Activated T-helper 1 cell treated with anti-CD3 and anti-CD28 coated beads, Interleukin-2, amount 50 U/mL, for 16 hours (primary cell): ENCODE measurements at regions not wholly inside any gene's neighbourhood (a gene's known extent, or its start where the extent isn't known, plus 50 kb on each side); places are given as distances from the start of the nearest gene placed in this dataset.
A peak's percentile ranks its signal among the peaks of the same experiment; 100 is the strongest.

Source experiments
- DNase-seq, 2 donors: peaks; one replicate each; pipeline ENCODE4 v3.0.0-alpha.2; 2020; ENCODE audit warnings: low read depth in 1 of 2, low spot score in 1 of 2

DNA sequence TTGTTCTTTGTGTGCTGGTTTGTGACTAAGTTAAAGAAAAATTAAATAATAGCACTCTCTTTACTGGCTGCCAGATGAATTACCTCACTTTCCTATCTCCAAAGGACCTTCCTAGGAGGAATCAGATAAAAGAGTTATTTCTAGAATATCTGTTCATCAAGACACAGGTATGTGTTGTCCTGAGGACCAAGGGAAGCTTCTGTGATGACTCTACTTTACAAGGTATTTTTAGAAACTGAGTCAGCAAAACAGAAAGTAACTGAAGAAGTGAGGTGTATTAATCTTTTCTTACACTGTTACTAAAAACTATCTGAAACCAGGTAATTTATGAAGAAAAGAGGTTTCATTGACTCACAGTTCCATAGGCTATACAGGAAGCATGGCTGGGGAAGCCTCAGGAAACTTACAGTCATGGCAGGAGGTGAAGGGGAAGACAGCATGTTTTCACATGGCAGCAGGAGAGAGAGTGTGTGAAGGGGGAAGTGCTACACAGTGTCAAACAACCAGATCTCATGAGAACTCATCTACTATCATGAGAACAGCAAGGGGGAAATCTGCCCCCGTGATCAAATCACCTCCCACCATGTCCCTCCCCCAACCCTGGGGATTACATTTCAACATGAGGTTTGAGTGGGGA is 189.2 kb upstream of the DMAC1 start:
- no peak for DNase-seq

DNA sequence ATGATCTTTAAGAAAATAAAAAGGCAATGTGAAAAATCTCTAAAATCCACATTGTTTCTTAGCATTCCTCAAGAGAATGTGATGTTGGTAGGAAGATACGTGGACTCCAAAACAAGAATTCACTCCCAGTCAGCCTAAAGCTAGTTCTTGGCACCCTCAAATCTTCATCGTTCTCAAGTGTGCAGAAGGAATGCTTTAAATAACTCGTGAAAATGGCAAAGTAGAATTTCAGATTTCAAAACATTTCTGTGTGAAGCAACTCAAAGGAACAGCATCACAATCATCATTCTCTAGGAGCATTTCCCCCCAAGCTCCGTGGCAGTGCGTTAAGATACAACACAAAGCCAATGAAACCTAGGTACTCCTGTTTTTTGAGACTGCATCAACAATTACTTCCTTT is 185.1 kb upstream of the DMAC1 start:
- no peak for DNase-seq

DNA sequence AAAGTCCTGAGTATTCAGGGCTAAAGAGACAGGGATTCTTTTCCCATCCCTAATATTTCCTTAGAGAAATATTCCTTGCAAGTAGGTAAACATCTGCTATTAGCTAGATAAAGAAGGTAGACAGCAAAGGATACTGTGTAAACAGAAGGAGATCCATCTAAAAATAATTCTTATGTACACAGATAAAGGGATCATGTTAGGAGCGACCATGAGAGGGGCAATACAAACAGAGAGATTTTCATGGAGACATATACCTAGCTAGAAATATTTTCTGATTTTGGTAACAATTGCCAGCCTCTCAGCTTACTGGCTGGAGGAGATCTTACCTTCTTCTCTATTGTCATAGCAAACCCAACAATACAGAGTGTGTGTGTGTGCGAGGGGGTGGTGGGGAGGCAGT is 184.6 kb upstream of the DMAC1 start:
- no peak for DNase-seq

DNA sequence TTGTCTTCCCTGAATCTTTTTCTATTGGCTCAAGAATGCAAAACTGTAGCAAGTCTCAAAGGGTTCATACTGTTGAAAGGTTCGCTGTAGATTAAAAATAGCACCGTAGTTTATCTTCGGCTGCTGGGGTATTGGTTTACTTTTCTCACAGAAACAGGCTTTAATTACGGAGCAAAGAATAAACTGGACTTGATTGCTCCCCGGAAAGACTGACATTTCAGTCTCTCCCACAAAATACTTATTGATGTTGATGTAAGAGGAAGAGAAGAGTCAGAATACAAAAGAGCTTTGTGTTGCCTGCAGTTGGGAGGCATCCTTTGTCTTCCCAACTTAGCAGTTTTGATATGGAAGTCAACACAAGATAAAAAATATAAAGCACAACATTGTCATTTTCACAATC is 183.9 kb upstream of the DMAC1 start:
- no peak for DNase-seq

DNA sequence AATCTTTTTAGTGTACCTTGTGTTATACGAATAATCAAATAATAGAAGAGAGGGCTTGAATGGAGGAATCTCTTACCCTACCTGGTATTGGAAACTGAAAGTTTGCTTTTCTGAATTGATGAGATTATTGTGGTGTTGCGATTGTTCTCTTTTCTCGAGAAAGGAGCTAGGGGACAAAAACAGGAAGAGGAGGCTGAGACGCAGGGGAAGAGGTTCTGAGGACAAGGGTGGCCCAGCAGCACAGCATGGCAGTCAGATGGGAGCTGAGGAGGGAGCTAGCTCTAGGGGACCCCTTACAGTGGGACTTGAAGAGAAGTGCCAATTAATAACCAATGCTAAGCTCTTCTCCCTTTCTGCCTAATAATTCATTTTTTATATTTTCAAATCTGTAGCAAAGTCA is 183.3 kb upstream of the DMAC1 start:
- DNase-seq, result no peak

DNA sequence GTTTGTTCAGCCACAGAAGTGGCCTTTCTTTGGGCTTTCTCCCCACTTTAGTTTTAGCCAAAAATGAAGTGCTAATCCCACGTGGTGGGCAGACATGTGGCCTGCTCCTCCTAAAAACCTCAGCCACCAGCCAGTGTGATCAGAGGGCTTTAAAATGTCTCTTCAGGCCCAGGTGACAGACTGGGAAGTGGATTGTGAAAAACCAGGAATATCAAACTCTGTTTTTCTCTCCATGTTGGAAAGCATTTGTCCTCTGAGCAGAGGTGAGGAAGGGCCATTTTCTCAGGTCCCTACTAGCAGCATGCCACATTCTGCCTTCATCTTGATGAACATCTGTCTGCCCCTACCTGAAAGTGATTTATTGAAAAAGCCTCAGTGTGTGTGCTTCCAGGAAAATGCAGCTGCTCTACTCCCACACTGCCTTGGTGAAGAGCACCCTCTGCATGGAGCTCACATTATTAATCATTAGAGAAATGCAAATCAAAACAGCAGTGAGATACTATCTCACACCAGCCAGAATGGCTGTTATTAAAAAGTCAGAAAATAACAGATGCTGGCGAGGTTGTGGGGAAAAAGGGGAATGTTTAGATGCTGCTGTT is 181.2 kb upstream of the DMAC1 start:
- no peak for DNase-seq

DNA sequence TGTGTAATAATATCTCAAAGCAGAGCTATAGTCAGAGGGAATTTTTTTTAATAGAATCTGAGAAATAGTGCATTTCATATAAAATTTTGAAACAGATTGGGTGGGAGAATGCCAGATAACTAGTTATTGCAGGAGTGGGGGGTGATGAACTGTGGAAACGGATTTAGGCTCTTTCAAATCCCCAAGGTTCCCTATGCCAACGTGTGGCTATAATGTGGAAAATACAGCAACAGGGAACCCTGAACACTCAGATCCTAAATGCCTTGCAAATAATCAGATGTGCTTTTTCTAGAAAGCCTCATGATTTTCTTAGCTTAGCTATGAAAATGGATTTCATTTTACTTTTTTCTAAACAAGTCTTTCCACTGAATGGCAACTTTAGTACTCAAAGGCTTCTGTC is 180.5 kb upstream of the DMAC1 start:
- no peak for DNase-seq

DNA sequence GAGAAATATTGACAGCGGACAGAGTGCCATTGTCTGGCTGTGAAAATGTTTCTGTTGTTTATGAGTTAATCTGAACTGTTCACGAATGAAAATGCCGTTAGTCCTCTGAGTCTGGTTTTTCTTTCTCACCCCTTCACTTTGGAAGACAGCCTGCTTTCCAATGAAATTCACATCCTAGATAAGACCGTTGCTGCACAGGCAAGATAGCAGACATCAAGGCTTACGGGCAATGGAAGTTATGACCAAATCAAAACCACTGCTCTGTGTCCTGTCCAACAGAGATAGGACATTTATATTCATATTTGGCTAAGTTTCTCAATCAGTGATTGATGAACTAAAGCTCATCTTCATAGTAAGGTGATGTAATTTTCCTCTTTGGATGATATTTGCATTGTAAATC is 180.0 kb upstream of the DMAC1 start:
- DNase-seq, result no peak

DNA sequence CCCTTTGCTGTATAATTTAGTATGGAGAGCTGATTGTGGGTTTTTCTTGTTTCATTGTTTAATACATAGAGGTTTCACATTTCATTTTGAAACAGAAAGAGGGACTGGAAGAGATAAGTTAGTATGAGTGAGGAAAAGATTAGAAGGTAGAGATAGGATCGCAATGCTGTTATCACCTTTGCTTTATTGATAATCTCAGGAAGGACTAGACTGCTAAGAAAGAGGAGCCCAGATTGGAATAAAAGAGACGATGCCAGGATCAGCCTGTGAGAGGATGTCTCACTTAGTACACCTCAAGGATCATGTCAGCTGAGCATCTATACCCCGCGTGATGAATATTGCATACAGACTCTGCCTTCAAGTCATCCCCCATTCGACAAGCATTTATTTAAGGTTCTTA is 178.0 kb upstream of the DMAC1 start:
- no peak for DNase-seq

DNA sequence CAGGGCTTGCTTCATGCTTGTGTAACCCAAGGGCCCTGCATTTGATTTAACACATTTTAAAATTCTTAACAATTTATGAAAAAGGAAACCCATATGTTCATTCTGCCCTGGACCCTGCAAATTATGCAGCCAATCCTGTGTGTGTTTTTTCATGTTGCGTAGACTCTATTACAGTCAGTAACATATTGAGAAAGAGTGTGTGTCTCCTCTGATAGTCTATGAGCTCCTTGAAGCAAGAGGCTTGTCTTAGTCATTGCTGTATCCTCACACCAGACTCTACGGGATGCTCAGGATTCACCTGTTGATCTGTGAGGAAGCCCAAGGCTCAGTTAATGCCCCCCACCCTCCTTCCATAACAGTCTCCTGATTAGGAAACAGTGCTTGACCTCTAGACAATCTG is 177.3 kb upstream of the DMAC1 start:
- DNase-seq, result no peak

DNA sequence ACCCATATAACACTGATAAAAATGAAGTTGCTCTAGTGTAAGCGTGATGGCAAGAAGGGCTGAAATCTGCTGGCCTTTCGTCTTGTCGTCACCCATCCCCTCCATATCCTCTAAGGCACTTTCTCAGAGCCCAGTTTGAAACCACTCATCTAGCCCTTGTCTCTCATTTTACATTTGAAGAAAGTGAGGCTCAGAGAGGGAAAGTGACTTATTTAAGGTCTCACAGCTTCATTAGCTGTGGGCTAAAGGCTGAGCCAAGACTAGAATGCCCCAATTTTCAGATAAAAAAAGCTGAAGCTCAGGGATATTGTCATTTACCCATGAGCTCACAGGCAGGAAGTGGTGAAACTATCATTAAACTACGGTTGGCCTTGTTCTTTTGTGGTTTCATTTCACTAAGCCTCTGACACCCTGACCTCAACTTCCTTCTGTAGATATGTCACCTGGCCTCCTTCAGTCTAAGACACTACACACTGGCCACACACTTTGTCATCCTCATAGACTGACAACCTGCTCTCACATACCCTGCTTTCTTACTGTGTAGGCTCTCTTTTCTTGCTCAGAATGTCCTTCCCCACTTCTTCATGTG is 176.7 kb upstream of the DMAC1 start:
- peak in 1 of 2 donors; percentile 21 for DNase-seq

DNA sequence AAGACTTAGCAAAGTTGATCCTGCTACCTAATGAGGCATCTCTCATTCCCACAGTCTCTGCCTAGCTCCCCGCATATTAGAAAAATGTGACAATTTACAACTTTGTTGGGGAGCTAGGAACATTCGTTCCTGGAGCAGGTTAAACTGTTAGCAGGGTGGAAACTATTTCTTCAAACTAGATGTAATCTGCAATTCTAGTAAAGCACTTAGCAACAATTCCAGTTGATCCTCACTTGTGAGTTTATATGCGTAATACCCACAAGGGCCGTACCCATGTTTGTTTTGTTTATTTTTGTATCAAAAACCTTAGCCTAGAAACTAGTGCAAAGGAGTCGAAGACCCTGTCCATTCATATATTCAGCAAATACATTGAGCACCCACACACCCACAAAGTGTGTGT is 175.8 kb upstream of the DMAC1 start:
- DNase-seq, result no peak

DNA sequence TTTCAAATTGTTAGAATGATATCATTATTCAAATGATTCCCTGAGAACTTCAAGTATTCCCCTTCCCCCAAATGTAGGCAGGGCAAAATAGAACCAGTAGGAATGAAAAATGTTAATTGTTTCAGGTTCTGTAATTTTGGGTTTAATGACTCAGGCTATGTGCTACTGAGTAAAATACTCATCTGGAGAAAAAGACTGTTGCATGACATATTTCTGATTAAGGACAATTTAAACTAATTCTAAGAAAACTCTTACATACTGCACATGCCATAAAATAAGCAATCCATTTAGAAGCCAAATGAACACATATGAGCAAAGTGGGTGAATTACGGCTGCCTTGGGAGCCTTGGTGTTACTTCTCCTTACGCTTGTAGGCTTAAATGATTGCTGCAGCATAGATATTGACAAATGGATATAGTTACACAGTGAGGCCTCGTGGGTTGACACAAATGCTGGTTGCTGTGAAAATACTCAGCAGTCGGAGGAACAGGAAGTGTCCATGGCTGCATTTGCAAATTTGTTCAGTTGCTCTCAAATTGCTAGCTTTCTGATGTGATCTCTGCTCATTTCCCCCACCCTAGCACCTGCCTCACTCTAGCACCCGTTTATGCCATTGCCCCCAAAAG is 174.9 kb upstream of the DMAC1 start:
- no peak for DNase-seq

DNA sequence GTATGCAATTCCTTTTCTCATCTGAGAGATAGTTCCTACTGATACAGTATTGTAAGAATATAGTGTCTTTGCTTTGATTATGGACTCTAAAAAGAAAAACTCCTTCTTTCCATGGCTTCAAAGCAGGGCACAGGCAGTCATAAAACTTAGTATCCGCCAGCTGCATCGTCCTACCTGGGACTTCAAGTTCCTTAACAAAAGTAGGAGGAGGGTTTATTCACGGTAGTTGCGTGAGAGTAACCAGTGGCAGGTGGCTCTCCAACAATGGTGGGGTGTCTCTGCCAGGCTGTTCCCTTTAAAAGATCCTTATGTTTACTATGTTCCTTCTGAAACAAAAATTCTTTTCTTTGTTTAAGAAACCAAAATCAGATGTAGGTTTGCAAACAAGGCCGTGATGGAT is 173.5 kb upstream of the DMAC1 start:
- DNase-seq, result no peak

DNA sequence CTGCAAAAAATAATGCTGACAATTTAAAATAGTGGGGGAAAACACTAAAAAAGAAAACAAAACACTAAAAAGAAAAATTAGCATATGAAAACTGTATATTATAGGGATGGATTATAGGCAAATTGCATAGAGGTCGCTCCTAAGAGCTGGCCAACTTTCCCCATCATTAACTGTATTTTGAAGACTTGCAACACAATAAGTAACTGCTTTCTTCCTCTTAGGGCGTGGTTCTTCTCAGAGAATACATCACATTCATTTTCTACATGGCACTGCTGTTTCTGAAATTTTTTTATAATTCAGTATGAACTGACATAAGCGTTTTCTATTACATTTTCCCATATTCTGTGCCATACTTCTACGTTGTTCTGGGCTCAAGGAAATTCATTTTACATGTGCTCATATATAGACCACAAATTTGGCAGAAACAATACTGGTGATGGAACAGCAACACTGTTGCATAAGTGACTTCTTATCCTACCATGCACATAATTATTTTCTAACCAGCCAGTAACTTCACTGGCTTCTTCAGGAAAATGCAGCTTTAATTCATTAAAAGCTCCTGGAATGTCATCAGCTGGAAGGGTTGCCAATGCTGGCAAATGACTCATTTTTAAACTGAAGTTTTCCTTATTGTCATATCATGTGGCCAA is 171.2 kb upstream of the DMAC1 start:
- DNase-seq, result no peak

DNA sequence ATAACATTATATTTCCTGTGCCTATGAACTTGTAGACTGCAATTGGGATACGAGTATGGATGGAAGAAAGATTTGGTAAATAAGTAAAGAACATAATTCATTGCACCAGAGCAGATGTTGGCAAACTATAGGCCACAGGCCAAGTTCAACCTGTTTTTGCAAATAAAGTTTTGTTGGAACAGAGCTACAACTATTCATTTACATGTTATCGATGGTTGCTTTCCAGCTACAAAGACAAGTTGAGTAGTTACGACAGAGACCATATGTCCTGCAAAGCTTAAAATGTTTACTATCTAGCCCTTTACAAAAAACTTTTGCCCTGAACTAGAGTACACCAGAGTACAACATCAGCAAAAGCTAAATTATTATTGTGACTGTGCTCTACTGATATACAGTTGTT is 169.1 kb upstream of the DMAC1 start:
- DNase-seq, result no peak

DNA sequence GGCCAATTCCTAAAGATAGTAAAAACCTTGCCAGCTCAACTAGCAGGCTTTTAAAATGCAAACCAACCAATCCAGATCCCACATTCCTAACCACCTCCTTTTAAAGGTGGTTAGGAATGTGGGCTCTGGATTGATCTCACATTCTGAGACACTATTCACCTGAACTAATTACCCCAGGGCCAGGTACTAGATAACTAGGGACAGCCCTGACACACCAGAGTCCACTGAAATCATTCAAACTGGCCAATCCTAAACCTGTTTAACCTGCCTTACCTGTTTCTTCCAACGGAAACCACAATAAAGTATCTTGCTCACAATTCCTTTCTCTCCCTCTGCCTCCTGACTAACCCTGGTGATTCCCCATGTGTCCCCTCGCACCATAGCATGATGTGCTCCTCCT is 168.3 kb upstream of the DMAC1 start:
- no peak for DNase-seq

DNA sequence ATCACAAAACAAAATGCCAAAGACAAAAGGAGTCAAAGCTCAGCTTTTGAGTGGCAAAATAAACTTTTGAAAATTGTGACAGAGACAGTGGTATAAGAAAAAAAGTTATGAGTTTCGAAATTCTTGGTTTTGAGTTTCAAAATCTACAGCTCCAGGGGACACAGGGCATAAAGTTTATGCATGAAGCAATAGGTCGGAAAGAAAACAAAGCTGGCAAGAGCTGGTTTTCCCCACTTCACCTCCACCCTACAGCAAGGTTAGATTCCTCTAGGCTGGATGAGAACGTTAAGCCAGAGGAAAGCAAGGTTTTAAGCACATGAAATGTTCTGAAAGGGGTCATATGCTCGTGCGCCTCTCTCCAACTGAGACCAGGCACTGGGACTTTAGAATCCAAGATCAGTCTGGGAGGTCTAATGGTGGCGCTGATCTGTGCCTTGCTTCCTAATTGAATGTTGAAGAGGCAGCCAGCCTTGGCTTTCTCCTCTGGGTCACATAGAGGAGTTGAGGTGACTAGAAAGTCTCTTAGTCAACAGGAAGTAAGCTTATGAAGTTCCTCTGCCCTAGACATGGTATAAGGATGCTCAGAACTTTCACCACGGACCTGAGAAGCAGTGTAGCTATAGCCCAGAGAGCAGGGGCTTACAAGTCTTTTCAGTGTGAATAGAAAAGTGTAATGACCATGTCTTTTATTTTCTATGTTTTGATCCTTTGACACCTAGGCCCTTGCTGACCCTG is 167.7 kb upstream of the DMAC1 start:
- no peak for DNase-seq

DNA sequence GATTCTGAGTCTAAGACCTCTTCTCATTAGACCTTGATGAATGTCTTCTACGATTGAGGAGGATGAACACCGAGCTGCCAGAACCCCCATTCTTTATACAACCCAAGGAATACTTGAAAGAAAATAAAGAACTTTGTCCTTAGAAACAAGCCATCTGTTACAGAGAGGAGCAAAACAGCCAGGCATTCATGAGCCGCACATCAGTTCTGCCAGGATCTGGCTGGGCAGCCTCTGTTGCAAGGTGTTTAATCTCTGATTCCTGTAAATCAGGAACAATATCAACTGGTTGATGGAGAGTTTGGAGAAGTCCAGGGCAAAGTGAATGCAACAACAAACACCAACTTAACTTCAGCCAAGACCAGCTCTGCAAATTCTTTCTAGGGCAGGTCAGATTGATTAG is 165.5 kb upstream of the DMAC1 start:
- no peak for DNase-seq

DNA sequence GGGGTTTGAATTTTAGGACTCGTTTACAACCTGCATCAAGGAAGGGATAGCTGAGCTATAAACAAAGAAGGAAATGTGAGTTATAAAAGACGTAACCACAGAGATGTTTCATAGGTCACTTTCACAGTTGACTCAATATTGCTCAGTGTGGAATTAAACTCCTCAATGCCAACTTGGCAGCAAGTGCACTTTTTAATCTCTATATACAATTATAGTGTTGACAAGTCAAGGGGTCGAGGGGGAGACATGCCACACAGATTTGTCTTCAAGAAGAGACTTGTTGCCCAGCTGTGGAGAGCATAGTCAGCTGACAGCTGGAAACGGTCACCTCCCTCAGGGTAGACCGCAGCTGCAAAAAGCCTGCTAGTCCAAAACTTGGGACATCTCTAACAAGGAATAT is 163.4 kb upstream of the DMAC1 start:
- no peak for DNase-seq

DNA sequence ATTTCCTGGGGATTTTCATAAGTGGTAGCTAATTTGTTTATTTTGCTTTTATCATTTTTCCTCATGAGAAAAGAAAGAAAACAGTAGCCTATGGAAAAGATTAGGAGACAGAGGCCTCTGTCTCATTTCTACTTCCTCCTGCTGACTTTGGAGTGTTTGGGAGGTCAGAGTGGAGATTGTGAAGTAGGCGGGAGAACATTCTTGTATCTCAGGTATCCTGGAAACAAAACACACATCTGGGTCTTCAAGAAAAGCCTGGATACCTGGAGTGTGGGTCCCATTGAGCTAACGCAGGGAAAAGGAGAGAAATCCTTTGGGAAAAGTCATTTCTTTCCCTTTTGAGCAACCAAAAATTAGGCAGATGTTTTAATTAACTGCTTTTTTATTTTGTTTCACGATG is 161.5 kb upstream of the DMAC1 start:
- no peak for DNase-seq
